ENCODE measurements at regions not wholly inside any gene's neighbourhood (a gene's known extent, or its start where the extent isn't known, plus 50 kb on each side); places are given as distances from the start of the nearest gene placed in this dataset.

DNA sequence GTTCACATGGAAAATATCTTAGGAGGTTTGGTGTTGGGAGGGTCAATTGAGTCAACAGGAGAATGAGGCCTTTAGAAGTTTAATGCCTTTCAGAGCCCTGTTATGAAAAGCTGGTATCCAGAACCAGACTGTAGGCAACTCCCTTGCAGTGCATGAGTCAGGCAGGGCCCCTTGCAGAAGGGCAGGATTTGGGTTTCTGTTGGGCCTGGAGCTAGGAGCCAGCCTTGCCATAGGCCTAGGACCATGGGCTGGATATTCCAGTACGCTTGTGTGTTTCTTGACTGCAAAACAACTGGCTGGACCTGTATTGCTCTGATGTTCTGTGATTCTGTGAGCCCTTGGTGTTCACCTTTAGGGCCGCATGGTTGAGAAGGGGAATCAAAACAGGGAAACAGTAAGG, 121.8 kb upstream of the ADRA1D start:
- Histone ChIP-seq H3K27ac (ENCODE audit: low read length) (no peak overlapping the region), H3K27me3 (ENCODE audit: insufficient read depth, low read length, poor library complexity) (peaks cover 19% of the 10 kb centered on the region), H3K4me3 (ENCODE audit: low read depth in 1 of 2, low read length in 2 of 2) (no peak overlapping the region), H4K20me1 (ENCODE audit: insufficient read depth, low read length) (no peaks in the 10 kb centered on the region), H3K79me2 (ENCODE audit: insufficient read depth, low read length) (no peaks in the 10 kb centered on the region), H2AFZ (ENCODE audit: low read depth, low read length) (no peak overlapping the region), H3K9me3 (ENCODE audit: insufficient read depth, low read length, severe bottlenecking) (no peaks in the 10 kb centered on the region), H3K4me1 (ENCODE audit: insufficient read depth, low read length) (no peaks in the 10 kb centered on the region), H3K9ac (ENCODE audit: low read depth, low read length) (no peak overlapping the region), H3K36me3 (ENCODE audit: insufficient read depth, low read length) (no peaks in the 10 kb centered on the region), H3K4me2 (ENCODE audit: insufficient read depth, low read length) (no peak overlapping the region)
- TF ChIP-seq EZH2 (IDR thresholded peaks at IDR 0.05; ENCODE audit: borderline replicate concordance, low read depth, low read length, severe bottlenecking) (no peak), CTCF (IDR thresholded peaks at IDR 0.05; ENCODE audit: borderline replicate concordance, extremely low read depth, low read length, poor library complexity, severe bottlenecking) (no peak)
- DNase-seq, result no peak
- ATAC-seq (ENCODE audit: insufficient read depth, low read depth), result no peak

DNA sequence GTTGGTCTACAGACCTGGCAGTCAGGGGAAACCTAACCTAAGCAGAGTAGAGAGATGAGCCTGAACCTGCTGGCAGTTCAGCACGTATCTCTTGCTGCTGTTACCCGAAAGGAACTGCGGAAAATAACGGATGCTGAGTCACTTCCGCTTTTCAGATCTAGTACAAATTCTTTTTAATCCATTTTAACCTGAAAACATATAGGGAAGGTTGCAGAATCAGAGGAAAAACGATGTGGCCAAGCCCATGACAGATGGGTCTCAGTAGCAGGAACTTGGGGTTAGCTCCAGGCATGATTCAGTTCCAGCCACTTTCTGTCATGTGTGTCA, 120.7 kb upstream of the ADRA1D start:
- Histone ChIP-seq H3K79me2 (ENCODE audit: insufficient read depth, low read length) (no peaks in the 10 kb centered on the region), H3K4me3 (ENCODE audit: low read depth in 1 of 2, low read length in 2 of 2) (no peak overlapping the region), H4K20me1 (ENCODE audit: insufficient read depth, low read length) (no peaks in the 10 kb centered on the region), H3K9me3 (ENCODE audit: insufficient read depth, low read length, severe bottlenecking) (no peaks in the 10 kb centered on the region), H3K4me2 (ENCODE audit: insufficient read depth, low read length) (no peak overlapping the region), H3K36me3 (ENCODE audit: insufficient read depth, low read length) (no peaks in the 10 kb centered on the region), H3K27me3 (ENCODE audit: insufficient read depth, low read length, poor library complexity) (peaks cover 13% of the 10 kb centered on the region), H3K27ac (ENCODE audit: low read length) (no peak overlapping the region), H3K4me1 (ENCODE audit: insufficient read depth, low read length) (no peaks in the 10 kb centered on the region), H2AFZ (ENCODE audit: low read depth, low read length) (no peak overlapping the region), H3K9ac (ENCODE audit: low read depth, low read length) (no peak overlapping the region)
- no peak for DNase-seq
- TF ChIP-seq EZH2 (IDR thresholded peaks at IDR 0.05; ENCODE audit: borderline replicate concordance, low read depth, low read length, severe bottlenecking) (no peak), CTCF (IDR thresholded peaks at IDR 0.05; ENCODE audit: borderline replicate concordance, extremely low read depth, low read length, poor library complexity, severe bottlenecking) (no peak)
- ATAC-seq (ENCODE audit: insufficient read depth, low read depth), result no peak

GRCh38 chr20:4369119-4369797, 120.2 kb upstream of the ADRA1D start:
- no peak for DNase-seq
- Histone ChIP-seq H3K27me3 (ENCODE audit: insufficient read depth, low read length, poor library complexity) (peaks cover 13% of the 10 kb centered on the region), H3K9me3 (ENCODE audit: insufficient read depth, low read length, severe bottlenecking) (no peaks in the 10 kb centered on the region), H4K20me1 (ENCODE audit: insufficient read depth, low read length) (no peaks in the 10 kb centered on the region), H3K4me1 (ENCODE audit: insufficient read depth, low read length) (no peaks in the 10 kb centered on the region), H3K4me3 (ENCODE audit: low read depth in 1 of 2, low read length in 2 of 2) (no peak overlapping the region), H3K79me2 (ENCODE audit: insufficient read depth, low read length) (no peaks in the 10 kb centered on the region), H2AFZ (ENCODE audit: low read depth, low read length) (no peak overlapping the region), H3K4me2 (ENCODE audit: insufficient read depth, low read length) (no peak overlapping the region), H3K9ac (ENCODE audit: low read depth, low read length) (no peak overlapping the region), H3K27ac (ENCODE audit: low read length) (no peak overlapping the region), H3K36me3 (ENCODE audit: insufficient read depth, low read length) (no peaks in the 10 kb centered on the region)
- ATAC-seq (ENCODE audit: insufficient read depth, low read depth), result no peak
- no peak for TF ChIP-seq CTCF (IDR thresholded peaks at IDR 0.05; ENCODE audit: borderline replicate concordance, extremely low read depth, low read length, poor library complexity, severe bottlenecking)
- TF ChIP-seq EZH2 (IDR thresholded peaks at IDR 0.05; ENCODE audit: borderline replicate concordance, low read depth, low read length, severe bottlenecking), result no peak

GRCh38 chr20:4366076-4366475, 117.0 kb upstream of the ADRA1D start:
- Histone ChIP-seq H3K27me3 (ENCODE audit: insufficient read depth, low read length, poor library complexity) (peaks cover 3% of the 10 kb centered on the region), H3K9ac (ENCODE audit: low read depth, low read length) (no peak overlapping the region), H3K4me3 (ENCODE audit: low read depth in 1 of 2, low read length in 2 of 2) (no peak overlapping the region), H3K27ac (ENCODE audit: low read length) (no peak overlapping the region), H3K9me3 (ENCODE audit: insufficient read depth, low read length, severe bottlenecking) (no peaks in the 10 kb centered on the region), H2AFZ (ENCODE audit: low read depth, low read length) (no peak overlapping the region), H3K79me2 (ENCODE audit: insufficient read depth, low read length) (no peaks in the 10 kb centered on the region), H3K4me2 (ENCODE audit: insufficient read depth, low read length) (no peak overlapping the region), H3K36me3 (ENCODE audit: insufficient read depth, low read length) (no peaks in the 10 kb centered on the region), H4K20me1 (ENCODE audit: insufficient read depth, low read length) (no peaks in the 10 kb centered on the region), H3K4me1 (ENCODE audit: insufficient read depth, low read length) (no peaks in the 10 kb centered on the region)
- ATAC-seq (ENCODE audit: insufficient read depth, low read depth) (no peak), DNase-seq (no peak)
- TF ChIP-seq CTCF (IDR thresholded peaks at IDR 0.05; ENCODE audit: borderline replicate concordance, extremely low read depth, low read length, poor library complexity, severe bottlenecking), result no peak
- TF ChIP-seq EZH2 (IDR thresholded peaks at IDR 0.05; ENCODE audit: borderline replicate concordance, low read depth, low read length, severe bottlenecking), result no peak

All from DND-41 (cell line).